ENCODE measurements at regions not wholly inside any gene's neighbourhood (a gene's known extent, or its start where the extent isn't known, plus 50 kb on each side); places are given as distances from the start of the nearest gene placed in this dataset.

GRCh38 chr20:50413088-50413500 is 97.1 kb upstream of the PTPN1 start:
- DNase-seq: no peak

GRCh38 chr20:50415021-50415515 is 95.1 kb upstream of the PTPN1 start:
- no peak for DNase-seq

- DNase-seq: no peak
Measured at GRCh38 chr20:50415516-50416268, 94.5 kb upstream of the PTPN1 start.

- no peak for DNase-seq
Measured at GRCh38 chr20:50416269-50417022, 93.7 kb upstream of the PTPN1 start.

- no peak for DNase-seq
Measured at GRCh38 chr20:50417023-50417329, 93.2 kb upstream of the PTPN1 start.

- no peak for DNase-seq
Measured at GRCh38 chr20:50417484-50418235, 92.5 kb upstream of the PTPN1 start.

GRCh38 chr20:50418890-50419642 is 91.1 kb upstream of the PTPN1 start:
- no peak for DNase-seq

GRCh38 chr20:50420380-50420779 is 89.8 kb upstream of the PTPN1 start:
- no peak for DNase-seq

- no peak for DNase-seq
Measured at GRCh38 chr20:50421356-50422340, 88.5 kb upstream of the PTPN1 start.

- DNase-seq: no peak
Measured at GRCh38 chr20:50423758-50424157, 86.4 kb upstream of the PTPN1 start.

- DNase-seq: no peak
Measured at GRCh38 chr20:50425076-50425475, 85.1 kb upstream of the PTPN1 start.

GRCh38 chr20:50426866-50427718 is 83.1 kb upstream of the PTPN1 start:
- no peak for DNase-seq

GRCh38 chr20:50427719-50428083 is 82.5 kb upstream of the PTPN1 start:
- no peak for DNase-seq

GRCh38 chr20:50428097-50428828 is 81.9 kb upstream of the PTPN1 start:
- no peak for DNase-seq

GRCh38 chr20:50429412-50429811 is 80.8 kb upstream of the PTPN1 start:
- no peak for DNase-seq

GRCh38 chr20:50431066-50431450 is 79.1 kb upstream of the PTPN1 start:
- DNase-seq: no peak

GRCh38 chr20:50433001-50433761 is 77.0 kb upstream of the PTPN1 start:
- no peak for DNase-seq

- DNase-seq: no peak
Measured at GRCh38 chr20:50434321-50434652, 75.9 kb upstream of the PTPN1 start.

- no peak for DNase-seq
Measured at GRCh38 chr20:50434653-50435396, 75.4 kb upstream of the PTPN1 start.

Data from activated naive CD4-positive, alpha-beta T cell treated with Interleukin-2 at 50 U/mL for 16 hours (primary cell).